Gastrocnemius medialis (tissue), 4 donors: ENCODE measurements at regions not wholly inside any gene's neighbourhood (a gene's known extent, or its start where the extent isn't known, plus 50 kb on each side); places are given as distances from the start of the nearest gene placed in this dataset.

Experiments
- ATAC-seq, 2 donors: fragments of 150-250 bp; one replicate each; pipeline ENCODE4 v1.9.1; 2016
- DNase-seq, 2 donors: peaks; one replicate each; pipeline ENCODE4 v3.0.0-alpha.2; 2019
- H3K27ac ChIP-seq, 4 donors: fragments of 200-600 bp; sonication (generic); 1 replicate in 1 of 4; 2 replicates in 3 of 4; pipeline ENCODE4 v1.5.1; 2016 to 2018; ENCODE audit warnings: mild to moderate bottlenecking in 2 of 4, moderate library complexity in 1 of 4
- H3K27me3 ChIP-seq, 3 donors: fragments of 200-600 bp; sonication (generic) in 2 of 3; 1 replicate in 1 of 3; 2 replicates in 2 of 3; pipeline versions ENCODE4 v1.5.1 to v1.6.0; 2016 to 2019; ENCODE audit warnings: mild to moderate bottlenecking in 1 of 3, moderate library complexity in 1 of 3
- H3K36me3 ChIP-seq, 2 donors: fragments of 200-600 bp; sonication (generic) in 1 of 2; one replicate each; pipeline ENCODE4 v1.5.1; 2017 to 2018
- H3K4me1 ChIP-seq, 2 donors: fragments of 200-600 bp; sonication (generic) in 1 of 2; one replicate each; pipeline ENCODE4 v1.5.1; 2016 to 2017; ENCODE audit warnings: mild to moderate bottlenecking in 2 of 2
- H3K4me3 ChIP-seq, 4 donors: fragments of 200-600 bp; sonication (generic) in 3 of 4; 1 replicate in 1 of 4; 2 replicates in 3 of 4; pipeline ENCODE4 v1.5.1; 2016 to 2019; ENCODE audit warnings: mild to moderate bottlenecking in 2 of 4
- H3K9me3 ChIP-seq, 3 donors: fragments of 200-600 bp; sonication (generic) in 2 of 3; 1 replicate in 1 of 3; 2 replicates in 2 of 3; pipeline ENCODE4 v1.5.1; 2016 to 2019
- CTCF ChIP-seq, 5 experiments: fragments of 450-650 bp in 3 of 5; fragments of 200-600 bp in 2 of 5; sonication (generic) in 2 of 5; IDR thresholded peaks in 4 of 5; conservative IDR thresholded peaks in 1 of 5; 1 replicate in 4 of 5; 2 replicates in 1 of 5; pipeline ENCODE4 v1.5.1; 2016 to 2019; ENCODE audit warnings: antibody characterized with exemption in 5 of 5, mild to moderate bottlenecking in 3 of 5, moderate library complexity in 3 of 5
- POLR2A ChIP-seq, 2 donors: fragments of 450-650 bp; IDR thresholded peaks; one replicate each; pipeline ENCODE4 v1.6.1; 2017; ENCODE audit warnings: antibody characterized with exemption in 2 of 2, mild to moderate bottlenecking in 2 of 2, moderate library complexity in 2 of 2
- in situ Hi-C, 4 donors: fragments of 200-750 bp; cut with MboI; loops; one replicate each; pipeline versions ENCODE4 v1.15.0 to v1.8.0; 2017; ENCODE audit warnings: low sequenced_read_pairs in 4 of 4
- intact Hi-C: fragments of 100-400 bp; cut with DNase I; formaldehyde crosslinking; loops from one replicate; pipeline ENCODE4 v1.15.1; 2023; ENCODE audit warnings: low total_unique reads

- Histone ChIP-seq H3K27me3 (no peaks in the 10 kb centered on the region), H3K4me1 (no peaks in the 10 kb centered on the region), H3K4me3 (no peak overlapping the region), H3K9me3 (no peaks in the 10 kb centered on the region), H3K27ac (no peak overlapping the region), H3K36me3 (no peaks in the 10 kb centered on the region)
- no peak for TF ChIP-seq POLR2A (IDR thresholded peaks at IDR 0.05)
- no peak for TF ChIP-seq CTCF (IDR thresholded peaks at IDR 0.05 in 4 of 5, conservative IDR thresholded peaks at IDR 0.05 in 1 of 5)
- intact Hi-C loops (no loop called here), in situ Hi-C loops (loop anchor here in 1 of 4 donors (25.0 kb wide), 1 partner anchor 99 kb away; no protein-coding TSS in a partner anchor)
- ATAC-seq (no peak), DNase-seq (no peak)
Measured at GRCh38 chr18:55013685-55014084, 54.4 kb upstream of the CCDC68 start.

- no peak for TF ChIP-seq CTCF (IDR thresholded peaks at IDR 0.05 in 4 of 5, conservative IDR thresholded peaks at IDR 0.05 in 1 of 5)
- no peak for TF ChIP-seq POLR2A (IDR thresholded peaks at IDR 0.05)
- no peaks in the 10 kb centered on the region for H3K36me3 ChIP-seq
- H3K4me1 ChIP-seq, result no peaks in the 10 kb centered on the region
- in situ Hi-C loops, result loop anchor here in 1 of 4 donors (25.0 kb wide), 1 partner anchor 99 kb away; no protein-coding TSS in a partner anchor
- H3K27ac ChIP-seq, result no peak overlapping the region
- intact Hi-C loops, result no loop called here
- ATAC-seq (no peak), DNase-seq (no peak)
- H3K4me3 ChIP-seq, result no peak overlapping the region
- H3K27me3 ChIP-seq, result no peaks in the 10 kb centered on the region
- H3K9me3 ChIP-seq, result no peaks in the 10 kb centered on the region
Measured at GRCh38 chr18:55013086-55013485, 53.8 kb upstream of the CCDC68 start.

GRCh38 chr18:55012008-55012407, 52.7 kb upstream of the CCDC68 start:
- TF ChIP-seq CTCF (IDR thresholded peaks at IDR 0.05 in 4 of 5, conservative IDR thresholded peaks at IDR 0.05 in 1 of 5) (no peak), POLR2A (IDR thresholded peaks at IDR 0.05) (no peak)
- no peak for DNase-seq
- Histone ChIP-seq H3K4me1 (no peaks in the 10 kb centered on the region), H3K9me3 (no peaks in the 10 kb centered on the region), H3K27me3 (no peaks in the 10 kb centered on the region), H3K27ac (no peak overlapping the region), H3K36me3 (no peaks in the 10 kb centered on the region), H3K4me3 (no peak overlapping the region)
- in situ Hi-C loops, result loop anchor here in 1 of 4 donors (25.0 kb wide), 1 partner anchor 100 kb away; no protein-coding TSS in a partner anchor
- intact Hi-C loops, result no loop called here
- ATAC-seq, result no peak
